ENCODE measurements at regions not wholly inside any gene's neighbourhood (a gene's known extent, or its start where the extent isn't known, plus 50 kb on each side); places are given as distances from the start of the nearest gene placed in this dataset.

DNA sequence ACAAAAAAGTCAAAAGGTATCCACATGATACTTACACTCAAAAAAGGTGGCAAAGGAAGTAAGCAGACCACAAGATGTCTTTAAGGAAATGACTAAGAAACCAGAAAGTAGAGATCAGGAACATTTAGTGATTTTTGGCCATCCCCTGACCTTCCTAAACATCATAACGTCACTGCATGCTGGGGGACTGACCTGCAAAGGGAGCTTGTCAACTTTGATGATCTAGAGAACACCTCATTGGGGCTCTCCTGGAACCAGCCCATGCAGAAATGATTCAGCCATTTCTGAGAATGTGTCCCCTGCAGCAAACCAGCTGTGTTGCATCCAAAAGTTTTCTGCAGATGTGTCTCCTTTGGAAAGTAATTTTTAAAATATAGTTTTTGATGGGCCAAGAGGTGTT, 152.2 kb upstream of the RASSF8 start:
- ATAC-seq (no peak), DNase-seq (ENCODE audit: low spot score) (no peak)
- intact Hi-C loops (cut with DNase I): no loop called here

- DNase-seq (ENCODE audit: low spot score) (no peak), ATAC-seq (no peak)
- intact Hi-C loops (cut with DNase I): no loop called here
Measured at GRCh38 chr12:25808604-25809003, 149.9 kb upstream of the RASSF8 start.

DNA sequence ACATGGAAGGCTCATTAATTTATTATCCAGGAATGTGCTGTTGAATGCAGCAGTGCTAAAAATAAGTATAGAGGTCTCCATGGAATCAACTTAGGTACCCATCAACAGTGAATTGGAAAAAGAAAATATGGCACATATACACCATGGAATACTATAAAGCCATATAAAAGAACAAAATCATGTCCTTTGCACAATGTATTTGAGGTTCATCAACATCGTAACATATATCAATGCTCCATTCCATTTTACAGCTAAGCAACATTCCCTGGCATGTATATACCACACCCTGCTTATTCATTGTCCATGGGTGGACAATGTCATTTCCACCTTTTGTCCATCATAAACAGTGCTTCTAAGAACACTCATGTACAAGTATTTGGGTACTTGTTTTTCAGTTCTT, 147.8 kb upstream of the RASSF8 start:
- DNase-seq (ENCODE audit: low spot score) (no peak), ATAC-seq (no peak)

DNA sequence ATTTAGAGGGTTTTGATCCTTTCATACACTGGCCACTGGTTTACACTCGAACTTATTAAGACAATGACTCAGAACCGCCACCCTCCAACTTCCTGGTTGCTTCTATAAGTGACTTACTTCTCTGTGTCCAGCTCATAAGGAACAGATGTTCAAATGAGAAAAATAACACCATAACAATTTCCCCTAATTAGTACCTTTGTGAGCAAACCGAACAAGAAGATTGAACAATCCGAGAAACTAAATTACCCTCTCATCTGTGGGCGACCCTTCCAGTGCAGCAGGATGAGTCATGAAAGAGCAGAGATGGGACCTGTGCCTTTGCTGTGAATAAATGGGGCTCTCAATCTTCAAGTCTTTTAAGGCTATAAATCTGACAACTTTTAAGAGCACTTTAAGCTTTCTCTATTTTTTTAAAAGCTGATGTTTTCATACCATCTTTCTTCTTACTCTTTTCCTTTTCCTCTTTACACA, 146.8 kb upstream of the RASSF8 start:
- ATAC-seq (no peak), DNase-seq (ENCODE audit: low spot score) (no peak)
- intact Hi-C loops (cut with DNase I): no loop called here

More for the DNA sequence above, 147.8 kb upstream of the RASSF8 start:
- intact Hi-C loops (cut with DNase I): no loop called here

DNA sequence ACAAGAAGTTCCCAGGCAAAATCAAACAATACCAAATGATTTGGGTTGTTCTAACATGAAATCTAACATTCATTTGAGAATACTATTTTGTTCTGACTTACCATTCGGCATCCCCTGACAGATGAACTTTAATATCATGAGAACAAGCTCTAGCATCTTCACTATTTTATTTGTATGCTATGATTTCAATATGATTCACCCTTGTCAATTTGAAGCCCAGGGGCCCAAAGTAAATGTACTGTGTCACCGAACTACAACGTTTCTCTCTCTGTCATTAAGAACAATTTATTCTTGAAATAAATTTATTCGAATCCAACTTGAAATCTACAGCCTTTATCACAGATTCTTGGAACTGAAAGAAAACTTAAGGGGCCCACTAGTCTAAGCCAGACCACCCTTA, 146.2 kb upstream of the RASSF8 start:
- no peak for DNase-seq (ENCODE audit: low spot score)
- ATAC-seq: no peak
- intact Hi-C loops (cut with DNase I): no loop called here

DNA sequence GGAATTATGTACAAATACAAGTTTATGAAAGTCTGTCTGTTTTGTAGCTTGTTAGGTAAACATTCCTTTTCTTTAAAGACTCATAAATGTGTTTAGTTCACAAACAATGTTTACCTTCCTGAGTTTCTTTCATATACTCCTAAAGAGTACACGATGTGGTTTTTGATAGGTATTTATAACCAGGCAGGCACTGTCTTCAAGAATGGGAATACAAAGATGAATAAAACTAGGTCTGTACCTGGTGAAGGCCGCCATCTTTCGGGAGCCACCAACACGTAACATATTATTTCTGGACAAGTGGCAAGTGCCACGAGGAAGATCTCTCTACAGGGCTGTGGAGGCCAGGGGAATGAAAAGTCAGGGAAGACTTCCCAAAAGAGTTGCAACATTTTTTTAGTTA, 144.6 kb upstream of the RASSF8 start:
- intact Hi-C loops (cut with DNase I): no loop called here
- no peak for ATAC-seq
- DNase-seq (ENCODE audit: low spot score): no peak

DNA sequence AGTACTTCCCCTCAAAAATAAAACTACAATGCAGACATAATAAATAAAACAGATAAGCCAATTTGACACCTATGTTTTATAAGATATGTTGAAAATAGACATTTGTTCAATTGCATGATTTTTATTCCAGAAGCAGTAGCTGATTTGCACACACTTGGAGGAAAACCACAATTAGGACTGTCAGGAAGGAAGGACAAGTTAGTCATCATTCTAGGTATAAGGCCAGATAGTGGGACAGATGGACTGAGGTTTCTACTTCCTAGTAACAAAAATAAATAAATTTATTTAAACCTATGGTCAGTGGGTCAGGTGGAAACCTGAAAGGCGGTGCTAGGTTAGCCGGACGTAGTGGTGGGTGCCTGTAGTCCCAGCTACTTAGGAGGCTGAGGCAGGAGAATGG, 141.8 kb upstream of the RASSF8 start:
- DNase-seq (ENCODE audit: low spot score) (no peak), ATAC-seq (no peak)
- intact Hi-C loops (cut with DNase I): no loop called here

DNA sequence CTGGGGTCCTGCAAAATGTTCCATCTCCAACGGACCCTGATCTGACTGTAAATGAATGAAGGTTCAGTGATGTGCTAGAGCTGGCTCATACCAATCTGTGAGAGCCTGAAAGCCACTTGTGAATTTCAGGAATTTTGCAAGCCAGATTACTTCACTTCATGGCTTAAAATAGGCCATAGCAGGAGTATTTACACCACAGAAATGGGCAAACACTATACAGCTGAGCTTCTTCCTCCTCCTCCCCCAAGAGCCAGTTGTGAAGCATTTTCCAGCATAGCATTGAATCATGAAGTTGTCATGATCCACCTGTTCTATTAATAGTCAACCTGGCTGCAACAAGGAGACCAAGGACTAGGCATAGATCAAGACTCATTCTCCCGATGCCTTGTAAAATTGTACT, 141.3 kb upstream of the RASSF8 start:
- ATAC-seq (no peak), DNase-seq (ENCODE audit: low spot score) (no peak)
- intact Hi-C loops (cut with DNase I): no loop called here

- DNase-seq (ENCODE audit: low spot score) (no peak), ATAC-seq (no peak)
- intact Hi-C loops (cut with DNase I): no loop called here
Measured at GRCh38 chr12:25818596-25819390, 139.7 kb upstream of the RASSF8 start.

GRCh38 chr12:25819691-25820090, 138.8 kb upstream of the RASSF8 start:
- DNase-seq (ENCODE audit: low spot score) (no peak), ATAC-seq (no peak)
- intact Hi-C loops (cut with DNase I): no loop called here

DNA sequence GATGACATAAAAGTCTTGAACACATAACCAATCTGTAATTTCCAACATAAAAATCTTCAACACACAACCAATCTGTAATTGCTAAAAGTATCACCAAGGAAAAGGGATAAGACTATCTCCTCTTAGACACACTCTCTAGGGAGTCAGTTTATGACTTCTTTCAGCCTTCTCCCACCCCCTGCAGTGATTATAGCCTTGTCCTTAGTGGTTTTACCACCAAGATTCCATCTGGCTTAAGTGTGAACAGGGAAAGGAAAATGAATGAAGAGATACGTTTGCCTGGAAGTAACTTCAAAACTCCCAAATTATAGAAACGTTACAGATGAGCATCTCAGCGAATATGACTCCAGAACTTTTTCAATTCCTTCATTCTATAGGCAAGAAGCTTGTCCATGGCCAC, 136.2 kb upstream of the RASSF8 start:
- DNase-seq (ENCODE audit: low spot score) (no peak), ATAC-seq (no peak)
- intact Hi-C loops (cut with DNase I): no loop called here

DNA sequence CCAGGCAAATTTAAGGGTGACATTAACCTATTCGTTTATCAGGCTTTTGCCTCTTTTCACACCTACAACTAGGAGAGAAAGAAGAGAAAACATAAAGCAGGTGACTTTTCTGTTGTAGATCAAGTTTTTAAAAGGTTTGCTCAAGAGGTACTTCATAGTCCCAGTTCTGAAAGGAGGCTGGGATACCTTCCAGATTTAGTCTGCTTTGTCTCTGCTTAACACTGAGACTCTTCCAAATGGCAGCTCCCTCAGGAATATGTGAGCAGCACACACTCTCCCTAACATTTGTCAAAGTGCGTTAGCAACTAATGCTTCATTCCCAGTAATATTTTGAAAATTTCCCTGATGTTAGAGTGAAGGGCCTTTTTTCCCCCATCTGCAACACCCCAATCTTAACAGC, 133.7 kb upstream of the RASSF8 start:
- intact Hi-C loops (cut with DNase I): no loop called here
- peak; percentile 89 for ATAC-seq
- no peak for DNase-seq (ENCODE audit: low spot score)

GRCh38 chr12:25825446-25825845, 133.0 kb upstream of the RASSF8 start:
- intact Hi-C loops (cut with DNase I): no loop called here
- ATAC-seq (peak; percentile 78), DNase-seq (ENCODE audit: low spot score) (no peak)

GRCh38 chr12:25827141-25827540, 131.3 kb upstream of the RASSF8 start:
- no peak for ATAC-seq
- DNase-seq (ENCODE audit: low spot score): no peak
- intact Hi-C loops (cut with DNase I): no loop called here

DNA sequence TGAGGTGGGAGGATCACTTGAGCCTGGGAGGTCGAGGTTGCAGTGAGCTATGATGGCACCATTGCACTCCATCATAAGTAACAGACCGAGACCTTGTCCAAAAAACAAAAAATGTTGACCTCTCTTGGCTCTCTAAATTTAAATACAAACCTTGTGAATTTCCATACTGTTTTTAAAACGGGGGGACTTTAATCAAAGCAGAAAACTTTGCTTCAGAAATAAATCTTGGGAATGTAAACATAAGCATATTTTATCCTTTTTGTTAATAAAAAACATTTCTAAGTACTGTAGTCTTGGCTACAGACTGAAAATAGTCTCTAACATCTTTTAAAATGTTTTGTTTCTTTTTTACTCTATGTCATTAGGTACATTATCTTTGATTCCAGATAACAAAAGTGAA, 130.7 kb upstream of the RASSF8 start:
- no peak for ATAC-seq
- no peak for DNase-seq (ENCODE audit: low spot score)
- intact Hi-C loops (cut with DNase I): no loop called here

- DNase-seq (ENCODE audit: low spot score) (no peak), ATAC-seq (no peak)
- intact Hi-C loops (cut with DNase I): no loop called here
Measured at GRCh38 chr12:25828188-25828587, 130.3 kb upstream of the RASSF8 start.

DNA sequence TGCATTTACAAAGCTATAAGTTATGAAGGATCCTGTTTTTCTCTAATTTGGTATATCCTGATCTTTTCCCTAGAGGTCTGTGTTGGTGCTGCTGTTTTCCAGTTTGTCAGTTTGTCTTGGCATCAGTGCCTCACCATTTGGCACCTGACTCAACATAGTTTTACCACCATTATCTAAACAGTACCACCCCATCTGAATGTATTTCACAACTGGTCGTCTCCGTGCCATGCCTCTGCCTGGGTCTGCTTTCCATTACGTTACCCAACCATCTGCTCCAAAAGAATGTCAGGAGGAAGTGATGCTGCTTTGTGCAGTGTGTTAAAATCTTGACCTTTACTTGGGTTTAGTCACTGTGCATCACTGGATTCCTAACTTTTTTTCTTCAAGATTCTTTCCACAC, 129.3 kb upstream of the RASSF8 start:
- intact Hi-C loops (cut with DNase I): no loop called here
- no peak for DNase-seq (ENCODE audit: low spot score)

DNA sequence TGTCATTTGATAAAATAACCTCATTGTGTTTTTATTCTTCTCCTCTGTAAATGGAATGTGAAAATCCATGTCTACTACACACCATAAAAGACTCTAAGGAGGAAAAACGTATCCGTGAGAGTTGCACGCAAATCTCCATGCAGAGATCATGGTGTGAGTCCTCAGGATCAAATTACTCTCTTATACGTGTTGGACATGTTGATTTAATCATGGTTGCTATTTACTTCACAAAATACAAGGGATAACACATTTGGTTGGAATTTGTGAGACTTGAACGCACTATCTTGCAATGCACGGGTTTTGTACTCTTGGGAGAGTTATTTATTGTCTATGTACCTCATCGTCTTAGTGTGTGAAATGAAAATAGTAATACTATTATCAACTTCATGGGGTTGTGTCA, 128.0 kb upstream of the RASSF8 start:
- no peak for DNase-seq (ENCODE audit: low spot score)
- intact Hi-C loops (cut with DNase I): no loop called here

More for the DNA sequence above, 129.3 kb upstream of the RASSF8 start:
- peak; percentile 57 for ATAC-seq

GRCh38 chr12:25833657-25834056, 124.8 kb upstream of the RASSF8 start:
- DNase-seq (ENCODE audit: low spot score) (no peak), ATAC-seq (no peak)
- intact Hi-C loops (cut with DNase I): no loop called here

More for the DNA sequence above, 128.0 kb upstream of the RASSF8 start:
- ATAC-seq: no peak

DNA sequence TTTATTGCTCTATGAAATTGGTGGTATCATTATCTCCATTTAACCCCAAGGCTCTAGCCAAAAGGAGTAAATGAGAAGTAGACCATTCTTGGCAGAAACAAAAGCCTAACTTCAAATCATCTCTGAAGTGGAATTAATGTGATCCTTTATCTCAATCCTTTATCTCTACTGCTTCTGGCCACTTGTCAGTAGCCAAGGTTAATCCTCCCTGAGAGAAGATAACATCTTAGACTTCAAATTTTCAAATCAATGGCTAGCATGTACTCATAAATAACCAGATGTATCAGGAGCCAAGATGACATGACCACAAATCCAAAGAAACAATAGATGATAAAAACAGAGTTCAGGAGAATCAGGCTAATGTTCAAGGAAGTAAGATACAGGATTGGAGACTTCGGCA, 123.1 kb upstream of the RASSF8 start:
- no peak for DNase-seq (ENCODE audit: low spot score)
- intact Hi-C loops (cut with DNase I): no loop called here
- no peak for ATAC-seq

DNA sequence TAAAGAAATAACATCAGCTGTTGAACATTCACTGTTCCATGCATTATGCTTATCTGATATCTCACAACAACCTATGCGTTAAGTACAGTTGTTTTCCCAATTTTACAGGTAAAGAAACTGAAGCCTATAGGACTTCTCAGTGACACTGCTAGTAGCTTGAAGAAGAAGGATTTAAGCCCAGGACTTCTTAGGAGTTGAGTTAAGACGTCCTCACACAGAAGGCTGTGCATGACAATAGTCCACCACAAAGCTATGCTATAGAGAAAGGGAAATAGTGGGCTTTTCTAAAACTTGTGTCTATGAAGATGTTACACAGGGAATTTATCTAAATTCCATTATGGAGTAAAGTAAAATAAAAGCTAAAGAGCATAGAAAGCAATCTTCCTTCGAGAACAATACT, 120.5 kb upstream of the RASSF8 start:
- no peak for DNase-seq (ENCODE audit: low spot score)
- intact Hi-C loops (cut with DNase I): no loop called here
- ATAC-seq: no peak
